Endothelial cell of umbilical vein (primary cell): ENCODE measurements at regions not wholly inside any gene's neighbourhood (a gene's known extent, or its start where the extent isn't known, plus 50 kb on each side); places are given as distances from the start of the nearest gene placed in this dataset.

Experiments
- BruUV-seq: library from RNA; stranded (reverse); fragments of 400-500 nt; replicated peaks from 2 replicates; lab custom pipeline; 2021; lab: Mats Ljungman, UMichigan
- CTCF ChIA-PET: fragments of 300-600, 350-600 bp; sonication (Branson Sonifier 250); formaldehyde crosslinking; loops from one replicate; lab custom pipeline; 2021; ENCODE audit warnings: antibody characterized with exemption, inconsistent platforms; lab: Charles Lee
- POLR2A ChIA-PET: fragments of 300-600, 350-600 bp; sonication (Branson Sonifier 250); formaldehyde crosslinking; loops from one replicate; lab custom pipeline; 2021; ENCODE audit warnings: antibody characterized with exemption, inconsistent platforms; lab: Charles Lee
- DNase-seq: peaks from one replicate; pipeline ENCODE4 v3.0.0-alpha.2; 2011; ENCODE audit warnings: low read depth, low spot score
- FAIRE-seq: peaks from 2 replicates; lab custom pipeline; 2011; peaks lifted over from hg19 to GRCh38; lab: Jason Lieb, UNC
- H2AFZ ChIP-seq: 2 replicates; pipeline ENCODE4 v1.6.0; 2012; ENCODE audit warnings: low read depth, low read length, control low read depth, inconsistent platforms
- H3K27ac ChIP-seq: 2 replicates; pipeline ENCODE4 v1.5.1; 2011; ENCODE audit warnings: low read depth, mild to moderate bottlenecking, control low read depth, low read length, moderate library complexity; ENCODE audit not compliant: insufficient read depth
- H3K27me3 ChIP-seq, 2 experiments: 2 replicates each; pipeline versions ENCODE4 v1.6.0 to v1.6.1; 2011; ENCODE audit warnings: low read length in 2 of 2, mixed read lengths in 1 of 2; ENCODE audit not compliant: control insufficient read depth in 2 of 2, insufficient read depth in 2 of 2
- H3K36me3 ChIP-seq, 2 experiments: 2 replicates in 1 of 2; 3 replicates in 1 of 2; pipeline ENCODE4 v1.5.1; 2011; ENCODE audit warnings: low read length in 2 of 2, mild to moderate bottlenecking in 1 of 2, moderate library complexity in 1 of 2; ENCODE audit not compliant: control insufficient read depth in 2 of 2, insufficient read depth in 2 of 2; ENCODE audit errors: extremely low read depth in 1 of 2
- H3K4me1 ChIP-seq: 3 replicates; pipeline ENCODE4 v1.5.1; 2011; ENCODE audit warnings: mild to moderate bottlenecking, low read length; ENCODE audit not compliant: control insufficient read depth, insufficient read depth; ENCODE audit errors: extremely low read depth
- H3K4me2 ChIP-seq: 2 replicates; pipeline ENCODE4 v1.6.1; 2011; ENCODE audit warnings: low read length, control low read depth, mixed read lengths; ENCODE audit not compliant: insufficient read depth
- H3K4me3 ChIP-seq, 3 experiments: fragments of 200-600 bp in 1 of 3; sonication (generic), shearing (Covaris generic) in 1 of 3; replicated peaks in 1 of 3; 2 replicates each; pipeline ENCODE4 v1.5.1; 2011 to 2016; ENCODE audit warnings: control low read depth in 3 of 3, low read length in 3 of 3, mild to moderate bottlenecking in 2 of 3, inconsistent platforms in 1 of 3, low read depth in 1 of 3, moderate library complexity in 1 of 3; ENCODE audit not compliant: insufficient read depth in 1 of 3
- H3K79me2 ChIP-seq: 2 replicates; pipeline ENCODE4 v1.6.0; 2012; ENCODE audit warnings: low read length, inconsistent platforms; ENCODE audit not compliant: control insufficient read depth, insufficient read depth
- H3K9ac ChIP-seq: replicated peaks from 2 replicates; pipeline ENCODE3; 2011; ENCODE audit warnings: low read length, control low read depth; ENCODE audit not compliant: insufficient read depth; ENCODE audit errors: extremely low read depth
- H3K9me1 ChIP-seq: replicated peaks from 3 replicates; pipeline ENCODE4 v1.6.0; 2011; ENCODE audit warnings: mild to moderate bottlenecking, low read length; ENCODE audit not compliant: control insufficient read depth, insufficient read depth; ENCODE audit errors: extremely low read depth
- H3K9me3 ChIP-seq: replicated peaks from 2 replicates; pipeline ENCODE4 v1.5.1; 2012; ENCODE audit warnings: low read length, inconsistent platforms; ENCODE audit not compliant: control insufficient read depth, insufficient read depth
- H4K20me1 ChIP-seq: replicated peaks from 2 replicates; pipeline ENCODE3; 2011; ENCODE audit warnings: mild to moderate bottlenecking, low read length; ENCODE audit not compliant: control insufficient read depth, insufficient read depth; ENCODE audit errors: extremely low read depth
- EZH2 ChIP-seq: IDR thresholded peaks from 2 replicates; pipeline ENCODE4 v1.6.1; 2012; ENCODE audit warnings: borderline replicate concordance, low read depth, mild to moderate bottlenecking, moderate library complexity, low read length, inconsistent platforms; ENCODE audit not compliant: severe bottlenecking
- FOS ChIP-seq: IDR thresholded peaks from 2 replicates; pipeline ENCODE4 v1.6.1; 2011; ENCODE audit warnings: mild to moderate bottlenecking, low read length, moderate library complexity, borderline replicate concordance; ENCODE audit not compliant: insufficient read depth
- GATA2 ChIP-seq: IDR thresholded peaks from 2 replicates; pipeline ENCODE4 v1.7.0; 2011; ENCODE audit warnings: low read depth, mild to moderate bottlenecking, moderate library complexity, mixed read lengths, low read length; ENCODE audit not compliant: insufficient read length, insufficient read depth
- JUN ChIP-seq: IDR thresholded peaks from 2 replicates; pipeline ENCODE4 v1.6.1; 2011; ENCODE audit warnings: borderline replicate concordance, low read depth; ENCODE audit not compliant: insufficient read length, insufficient read depth
- MAX ChIP-seq: IDR thresholded peaks from 2 replicates; pipeline ENCODE4 v1.6.1; 2011; ENCODE audit not compliant: insufficient read depth, insufficient read length
- MYC ChIP-seq: IDR thresholded peaks from one replicate; pipeline ENCODE4 v1.6.1; 2011; ENCODE audit warnings: mild to moderate bottlenecking, low read depth, low read length
- POLR2A ChIP-seq: IDR thresholded peaks from 2 replicates; pipeline ENCODE4 v1.6.1; 2012; ENCODE audit warnings: low read depth, mild to moderate bottlenecking, control low read depth, low read length
- POLR2AphosphoS5 ChIP-seq: IDR thresholded peaks from 2 replicates; pipeline ENCODE4 v1.6.1; 2012; ENCODE audit warnings: low read depth, mild to moderate bottlenecking, control low read depth, low read length, moderate library complexity; ENCODE audit not compliant: insufficient read depth
- dilution Hi-C: fragments of 300-500 bp; cut with MboI; formaldehyde crosslinking; loops from one replicate; pipeline ENCODE4 v1.15.0; 2019; ENCODE audit warnings: low sequenced_read_pairs; ENCODE audit not compliant: extremely low pct_ligation_motif_present
- intact Hi-C: fragments of 100-400 bp; cut with micrococcal nuclease; formaldehyde crosslinking; loops from one replicate; pipeline ENCODE4 v1.10.0; 2022
- TF ChIP-seq, protein P1 (sequence below), 2 donors: IDR thresholded peaks; 1 replicate in 1 of 2; 2 replicates in 1 of 2; pipeline ENCODE4 v1.5.1; 2011; ENCODE audit warnings: low read length in 2 of 2, mild to moderate bottlenecking in 2 of 2, moderate library complexity in 2 of 2, control low read depth in 1 of 2, inconsistent platforms in 1 of 2, low read depth in 1 of 2; ENCODE audit not compliant: insufficient read depth in 1 of 2; ENCODE audit errors: extremely low read depth in 1 of 2

DNA sequence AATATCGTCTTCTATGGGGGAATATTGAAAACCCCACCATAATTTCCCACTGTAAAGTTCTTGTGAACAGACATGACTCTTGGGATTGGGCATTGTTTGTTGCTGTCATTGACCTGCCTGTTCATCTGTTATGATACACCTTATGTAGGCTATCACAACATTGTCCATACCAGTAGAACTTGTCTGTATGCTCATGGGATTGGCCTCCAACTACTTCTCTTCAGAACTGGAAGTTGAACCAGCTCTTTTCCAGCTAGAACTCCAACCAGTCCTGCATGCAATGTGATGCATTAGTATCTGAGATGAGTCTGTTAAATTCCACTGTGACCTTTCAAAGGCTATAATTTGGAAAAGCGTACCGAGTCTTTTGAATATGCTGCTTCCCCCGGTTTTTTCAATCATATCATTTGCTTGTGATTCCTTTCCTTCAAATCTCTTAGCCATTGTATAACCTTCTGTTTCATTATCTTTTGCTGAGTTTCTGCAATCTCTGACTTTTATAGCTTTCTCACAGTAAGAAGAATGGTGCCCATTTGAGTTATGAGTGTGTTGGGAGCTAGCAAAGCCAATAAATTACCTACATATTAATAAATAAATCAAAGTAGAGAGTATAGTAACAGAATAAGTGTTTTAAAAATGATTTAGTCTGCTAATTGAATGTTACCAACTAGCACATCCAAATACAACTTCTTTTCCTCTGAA, 101.9 kb downstream of the PLK2 start:
- ChIA-PET POLR2A (no interaction called here), CTCF (interaction anchor here (1.1 to 1.4 kb wide), 3 partner anchors 9 to 578 kb away, joined by 3 to 4 read pairs (median 3); no protein-coding TSS in a partner anchor)
- DNase-seq: no peak

More for the DNA sequence above, 101.9 kb downstream of the PLK2 start:
- no peaks in the 10 kb centered on the region for H3K36me3 ChIP-seq
- BruUV-seq: no TSS peak
- no peak for FAIRE-seq
- H3K9ac ChIP-seq: no peak overlapping the region
- H3K9me1 ChIP-seq: no peaks in the 10 kb centered on the region
- no peak overlapping the region for H3K4me3 ChIP-seq
- intact Hi-C loops: no loop called here
- no peak overlapping the region for H2AFZ ChIP-seq
- H3K4me2 ChIP-seq: no peak overlapping the region
- H3K9me3 ChIP-seq: no peaks in the 10 kb centered on the region
- no peaks in the 10 kb centered on the region for H3K4me1 ChIP-seq
- TF ChIP-seq POLR2A (no peak), GATA2 (no peak), JUN (no peak), MYC (no peak), FOS (no peak), POLR2AphosphoS5 (no peak), EZH2 (no peak), MAX (no peak)
- TF ChIP-seq, protein P1, sequence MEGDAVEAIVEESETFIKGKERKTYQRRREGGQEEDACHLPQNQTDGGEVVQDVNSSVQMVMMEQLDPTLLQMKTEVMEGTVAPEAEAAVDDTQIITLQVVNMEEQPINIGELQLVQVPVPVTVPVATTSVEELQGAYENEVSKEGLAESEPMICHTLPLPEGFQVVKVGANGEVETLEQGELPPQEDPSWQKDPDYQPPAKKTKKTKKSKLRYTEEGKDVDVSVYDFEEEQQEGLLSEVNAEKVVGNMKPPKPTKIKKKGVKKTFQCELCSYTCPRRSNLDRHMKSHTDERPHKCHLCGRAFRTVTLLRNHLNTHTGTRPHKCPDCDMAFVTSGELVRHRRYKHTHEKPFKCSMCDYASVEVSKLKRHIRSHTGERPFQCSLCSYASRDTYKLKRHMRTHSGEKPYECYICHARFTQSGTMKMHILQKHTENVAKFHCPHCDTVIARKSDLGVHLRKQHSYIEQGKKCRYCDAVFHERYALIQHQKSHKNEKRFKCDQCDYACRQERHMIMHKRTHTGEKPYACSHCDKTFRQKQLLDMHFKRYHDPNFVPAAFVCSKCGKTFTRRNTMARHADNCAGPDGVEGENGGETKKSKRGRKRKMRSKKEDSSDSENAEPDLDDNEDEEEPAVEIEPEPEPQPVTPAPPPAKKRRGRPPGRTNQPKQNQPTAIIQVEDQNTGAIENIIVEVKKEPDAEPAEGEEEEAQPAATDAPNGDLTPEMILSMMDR (IDR thresholded peaks at IDR 0.05; ENCODE audit: extremely low read depth in 1 of 2, insufficient read depth in 1 of 2, low read depth in 1 of 2, low read length in 2 of 2): no peak
- H3K79me2 ChIP-seq: no peaks in the 10 kb centered on the region
- no peak overlapping the region for H3K27ac ChIP-seq
- dilution Hi-C loops: no loop called here
- H3K27me3 ChIP-seq: no peaks in the 10 kb centered on the region
- no peaks in the 10 kb centered on the region for H4K20me1 ChIP-seq
